ENCODE measurements at regions not wholly inside any gene's neighbourhood (a gene's known extent, or its start where the extent isn't known, plus 50 kb on each side); places are given as distances from the start of the nearest gene placed in this dataset.

GRCh38 chr4:65917486-65917885 is 247.2 kb upstream of the EPHA5 start:
- ChIA-PET CTCF (no interaction called here), POLR2A (no interaction called here)
- no peak for ATAC-seq
- no peaks in the 10 kb centered on the region for H3K4me1 Mint-ChIP-seq (ENCODE audit: low read depth)
- H3K9me3 Mint-ChIP-seq: peaks cover 10% of the 10 kb centered on the region
- no peak overlapping the region for H3K27ac Mint-ChIP-seq
- no peaks in the 10 kb centered on the region for H3K36me3 Mint-ChIP-seq (ENCODE audit: low read depth)
- intact Hi-C loops (cut with micrococcal nuclease): no loop called here
- no peak for TF ChIP-seq CTCF (IDR thresholded peaks at IDR 0.05)
- no peak for DNase-seq
- H3K4me3 Mint-ChIP-seq: no peak overlapping the region
- H3K27me3 Mint-ChIP-seq: no peaks in the 10 kb centered on the region

GRCh38 chr4:65911720-65912119 is 241.4 kb upstream of the EPHA5 start:
- no peaks in the 10 kb centered on the region for H3K36me3 Mint-ChIP-seq (ENCODE audit: low read depth)
- ChIA-PET CTCF (no interaction called here), POLR2A (no interaction called here)
- no peak overlapping the region for H3K4me3 Mint-ChIP-seq
- no peaks in the 10 kb centered on the region for H3K27me3 Mint-ChIP-seq
- H3K27ac Mint-ChIP-seq: no peak overlapping the region
- no peaks in the 10 kb centered on the region for H3K4me1 Mint-ChIP-seq (ENCODE audit: low read depth)
- no peak for ATAC-seq
- no peaks in the 10 kb centered on the region for H3K9me3 Mint-ChIP-seq
- no peak for TF ChIP-seq CTCF (IDR thresholded peaks at IDR 0.05)
- intact Hi-C loops (cut with micrococcal nuclease): no loop called here
- no peak for DNase-seq

- CTCF ChIA-PET: no interaction called here
- no peaks in the 10 kb centered on the region for H3K36me3 Mint-ChIP-seq (ENCODE audit: low read depth)
- no peak for ATAC-seq
- no peak overlapping the region for H3K4me3 Mint-ChIP-seq
- TF ChIP-seq CTCF (IDR thresholded peaks at IDR 0.05): no peak
- H3K27ac Mint-ChIP-seq: no peak overlapping the region
- H3K27me3 Mint-ChIP-seq: no peaks in the 10 kb centered on the region
- peaks cover 15% of the 10 kb centered on the region for H3K9me3 Mint-ChIP-seq
- POLR2A ChIA-PET: no interaction called here
- no peak for DNase-seq
- intact Hi-C loops (cut with micrococcal nuclease): no loop called here
- no peaks in the 10 kb centered on the region for H3K4me1 Mint-ChIP-seq (ENCODE audit: low read depth)
Observed at GRCh38 chr4:65893957-65894755, 223.9 kb upstream of the EPHA5 start.

- peaks cover 9% of the 10 kb centered on the region for H3K9me3 Mint-ChIP-seq
- CTCF ChIA-PET: no interaction called here
- intact Hi-C loops (cut with micrococcal nuclease): no loop called here
Observed at GRCh38 chr4:65893271-65893670, 223.0 kb upstream of the EPHA5 start.

More at GRCh38 chr4:65893271-65893670, 223.0 kb upstream of the EPHA5 start:
- Mint-ChIP-seq H3K4me3 (no peak overlapping the region), H3K27ac (no peak overlapping the region), H3K4me1 (ENCODE audit: low read depth) (no peaks in the 10 kb centered on the region), H3K27me3 (no peaks in the 10 kb centered on the region), H3K36me3 (ENCODE audit: low read depth) (no peaks in the 10 kb centered on the region)
- ATAC-seq (no peak), DNase-seq (no peak)
- POLR2A ChIA-PET: no interaction called here
- no peak for TF ChIP-seq CTCF (IDR thresholded peaks at IDR 0.05)

Measured in activated CD8-positive, alpha-beta T cell treated with anti-CD3 and anti-CD28 coated beads for 36 hours (primary cell).